HFFc6 (cell line): ENCODE measurements at regions not wholly inside any gene's neighbourhood (a gene's known extent, or its start where the extent isn't known, plus 50 kb on each side); places are given as distances from the start of the nearest gene placed in this dataset.

Experiments
- DNase-seq: peaks from one replicate; pipeline ENCODE4 v3.0.0-alpha.2; 2018
- H3K27ac Mint-ChIP-seq: 2 replicates; pipeline ENCODE4 v1.8.0; 2020; ENCODE audit warnings: mild to moderate bottlenecking, mixed read lengths
- H3K27me3 Mint-ChIP-seq: 2 replicates; pipeline ENCODE4 v1.8.0; 2021; ENCODE audit warnings: mild to moderate bottlenecking, moderate library complexity, mixed read lengths; ENCODE audit not compliant: insufficient read depth
- H3K36me3 Mint-ChIP-seq: 2 replicates; pipeline ENCODE4 v1.8.0; 2021; ENCODE audit warnings: low read depth, mixed read lengths
- H3K4me1 Mint-ChIP-seq: 2 replicates; pipeline ENCODE4 v1.8.0; 2020; ENCODE audit warnings: low read depth, mixed read lengths
- H3K4me3 Mint-ChIP-seq: 2 replicates; pipeline ENCODE4 v1.8.0; 2020; ENCODE audit warnings: mild to moderate bottlenecking, moderate library complexity, mixed read lengths
- H3K9me3 Mint-ChIP-seq: 2 replicates; pipeline ENCODE4 v1.8.0; 2020; ENCODE audit warnings: mild to moderate bottlenecking, mixed read lengths
- TF ChIP-seq, protein P1 (sequence below): fragments of 200-600 bp; sonication (generic); IDR thresholded peaks from 2 replicates; pipeline ENCODE4 v1.5.0; 2021; ENCODE audit warnings: antibody characterized with exemption, mild to moderate bottlenecking

DNA sequence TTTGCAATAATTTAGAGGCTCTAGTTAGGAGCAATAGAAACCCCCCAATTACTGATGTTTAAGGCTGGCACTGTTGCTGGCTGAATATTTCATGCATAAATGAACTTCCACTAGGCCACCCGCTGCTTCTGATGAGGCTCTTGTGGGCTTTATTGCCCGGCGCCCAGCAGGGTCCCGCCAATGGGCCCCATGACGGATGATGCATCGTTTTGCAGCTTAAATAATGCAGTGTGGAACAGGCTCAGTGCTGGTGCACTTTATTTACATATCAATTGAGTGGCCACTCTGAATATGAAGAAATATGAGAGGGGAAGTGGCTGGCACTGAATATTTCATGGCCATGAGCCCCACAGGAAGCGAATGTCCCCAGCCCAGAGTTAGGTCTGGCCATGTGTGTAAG is 155.3 kb upstream of the MAFB start:
- no peak overlapping the region for H3K27ac Mint-ChIP-seq
- H3K36me3 Mint-ChIP-seq, result no peaks in the 10 kb centered on the region
- no peaks in the 10 kb centered on the region for H3K9me3 Mint-ChIP-seq
- TF ChIP-seq, protein P1, sequence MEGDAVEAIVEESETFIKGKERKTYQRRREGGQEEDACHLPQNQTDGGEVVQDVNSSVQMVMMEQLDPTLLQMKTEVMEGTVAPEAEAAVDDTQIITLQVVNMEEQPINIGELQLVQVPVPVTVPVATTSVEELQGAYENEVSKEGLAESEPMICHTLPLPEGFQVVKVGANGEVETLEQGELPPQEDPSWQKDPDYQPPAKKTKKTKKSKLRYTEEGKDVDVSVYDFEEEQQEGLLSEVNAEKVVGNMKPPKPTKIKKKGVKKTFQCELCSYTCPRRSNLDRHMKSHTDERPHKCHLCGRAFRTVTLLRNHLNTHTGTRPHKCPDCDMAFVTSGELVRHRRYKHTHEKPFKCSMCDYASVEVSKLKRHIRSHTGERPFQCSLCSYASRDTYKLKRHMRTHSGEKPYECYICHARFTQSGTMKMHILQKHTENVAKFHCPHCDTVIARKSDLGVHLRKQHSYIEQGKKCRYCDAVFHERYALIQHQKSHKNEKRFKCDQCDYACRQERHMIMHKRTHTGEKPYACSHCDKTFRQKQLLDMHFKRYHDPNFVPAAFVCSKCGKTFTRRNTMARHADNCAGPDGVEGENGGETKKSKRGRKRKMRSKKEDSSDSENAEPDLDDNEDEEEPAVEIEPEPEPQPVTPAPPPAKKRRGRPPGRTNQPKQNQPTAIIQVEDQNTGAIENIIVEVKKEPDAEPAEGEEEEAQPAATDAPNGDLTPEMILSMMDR, result no peak
- no peaks in the 10 kb centered on the region for H3K4me1 Mint-ChIP-seq
- H3K27me3 Mint-ChIP-seq, result peaks cover 2% of the 10 kb centered on the region
- no peak overlapping the region for H3K4me3 Mint-ChIP-seq
- no peak for DNase-seq

GRCh38 chr20:40848096-40848495 is 159.1 kb upstream of the MAFB start:
- H3K4me1 Mint-ChIP-seq, result no peaks in the 10 kb centered on the region
- H3K27ac Mint-ChIP-seq, result no peak overlapping the region
- TF ChIP-seq, protein P1, result no peak
- no peaks in the 10 kb centered on the region for H3K9me3 Mint-ChIP-seq
- no peak overlapping the region for H3K4me3 Mint-ChIP-seq
- no peak for DNase-seq
- H3K27me3 Mint-ChIP-seq, result peaks cover 2% of the 10 kb centered on the region; the same call in 1 of the 2 replicates
- no peaks in the 10 kb centered on the region for H3K36me3 Mint-ChIP-seq

- H3K4me1 Mint-ChIP-seq, result no peaks in the 10 kb centered on the region
- H3K27me3 Mint-ChIP-seq, result peaks cover 2% of the 10 kb centered on the region; the same call in 1 of the 2 replicates
- DNase-seq, result no peak
- no peaks in the 10 kb centered on the region for H3K36me3 Mint-ChIP-seq
- no peaks in the 10 kb centered on the region for H3K9me3 Mint-ChIP-seq
- TF ChIP-seq, protein P1, result no peak
- no peak overlapping the region for H3K4me3 Mint-ChIP-seq
- H3K27ac Mint-ChIP-seq, result no peak overlapping the region
These were observed 159.5 kb upstream of the MAFB start for GRCh38 chr20:40848526-40848925.

GRCh38 chr20:40849456-40849855 is 160.4 kb upstream of the MAFB start:
- Mint-ChIP-seq H3K36me3 (no peaks in the 10 kb centered on the region), H3K4me3 (no peak overlapping the region), H3K9me3 (no peaks in the 10 kb centered on the region), H3K27me3 (peaks cover 4% of the 10 kb centered on the region; the same call in 1 of the 2 replicates), H3K4me1 (no peaks in the 10 kb centered on the region), H3K27ac (no peak overlapping the region)
- TF ChIP-seq, protein P1, result no peak
- DNase-seq, result no peak

- Mint-ChIP-seq H3K9me3 (no peaks in the 10 kb centered on the region), H3K4me1 (no peaks in the 10 kb centered on the region), H3K36me3 (no peaks in the 10 kb centered on the region), H3K27me3 (peaks cover 4% of the 10 kb centered on the region; the same call in 1 of the 2 replicates), H3K27ac (no peak overlapping the region), H3K4me3 (no peak overlapping the region)
- TF ChIP-seq, protein P1, result no peak
- DNase-seq, result no peak
These were observed 162.0 kb upstream of the MAFB start for GRCh38 chr20:40851051-40851450.

DNA sequence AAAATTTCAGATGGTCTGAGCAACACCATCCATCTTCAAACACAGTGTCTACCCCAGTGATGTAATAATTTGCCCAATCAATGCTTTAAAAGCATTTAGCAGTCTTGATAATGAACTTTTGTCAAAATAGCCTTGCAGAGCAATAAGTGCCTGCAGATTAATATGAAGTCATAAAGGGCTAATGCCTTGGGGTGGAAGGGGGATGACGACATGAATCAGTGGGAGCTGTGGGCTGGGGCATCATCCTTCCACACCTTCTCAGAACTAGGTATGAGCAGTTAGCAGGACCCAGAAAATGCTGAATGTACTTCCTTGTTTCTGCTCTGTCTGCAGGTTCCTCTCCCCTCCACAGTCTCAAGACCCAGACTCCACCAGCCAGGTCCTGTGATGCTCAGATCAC is 166.2 kb upstream of the MAFB start:
- no peaks in the 10 kb centered on the region for H3K36me3 Mint-ChIP-seq
- peaks cover 11% of the 10 kb centered on the region for H3K27me3 Mint-ChIP-seq
- TF ChIP-seq, protein P1, result no peak
- H3K4me3 Mint-ChIP-seq, result no peak overlapping the region
- no peak overlapping the region for H3K27ac Mint-ChIP-seq
- H3K9me3 Mint-ChIP-seq, result no peaks in the 10 kb centered on the region
- no peak for DNase-seq
- peaks cover 2% of the 10 kb centered on the region; the same call in 1 of the 2 replicates for H3K4me1 Mint-ChIP-seq
